ENCODE measurements at regions not wholly inside any gene's neighbourhood (a gene's known extent, or its start where the extent isn't known, plus 50 kb on each side); places are given as distances from the start of the nearest gene placed in this dataset.

DNA sequence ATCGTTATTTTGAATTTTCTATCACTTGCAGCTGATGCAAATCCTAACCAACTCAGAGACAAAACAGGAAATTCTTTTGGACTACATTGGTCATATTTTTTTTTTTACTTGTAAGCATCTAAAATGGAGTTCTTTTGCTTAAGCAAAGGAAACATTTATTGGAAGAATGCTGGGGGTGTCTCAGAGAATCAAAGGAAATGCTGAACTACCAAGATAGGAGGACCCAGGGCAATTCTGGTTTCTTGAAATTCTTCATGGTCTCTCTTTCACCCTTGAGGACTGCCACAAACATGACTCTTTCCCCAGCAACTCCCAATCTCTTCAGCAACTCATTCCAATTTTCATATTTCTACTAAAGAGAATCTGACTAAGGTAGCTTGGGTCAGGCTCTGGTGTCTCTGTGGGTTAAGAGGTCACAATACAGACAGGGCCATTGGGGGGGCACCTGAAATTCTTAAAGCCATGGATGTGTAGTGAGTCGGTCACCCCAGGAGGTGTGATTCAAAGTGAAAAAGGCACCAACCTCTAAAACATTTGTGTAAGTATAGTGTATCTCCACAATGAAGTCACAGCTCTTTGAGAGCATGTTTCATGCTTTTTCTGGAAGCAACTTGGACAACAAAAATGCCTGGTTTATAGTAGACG is 171.1 kb upstream of the FGGY start:
- no peak overlapping the region for H2BK120ac ChIP-seq (ENCODE audit: low read depth, low read length)
- no peak overlapping the region for H2BK5ac ChIP-seq (ENCODE audit: low read length)
- no peaks in the 10 kb centered on the region for H3K27me3 ChIP-seq (ENCODE audit: insufficient read depth, low read length, poor library complexity)
- H4K5ac ChIP-seq (ENCODE audit: low read length), result no peak overlapping the region
- no peak overlapping the region for H3K4me3 ChIP-seq (ENCODE audit: low read length)
- H3K4me2 ChIP-seq (ENCODE audit: low read length), result no peak overlapping the region
- H3K23ac ChIP-seq (ENCODE audit: low read length), result no peak overlapping the region
- WGBS (ENCODE audit: extremely low coverage, insufficient coverage, low lambda C conversion rate), result no CpG with 5 or more reads among the region's 3 CpGs
- H2AK5ac ChIP-seq (ENCODE audit: low read length), result no peak overlapping the region
- H3K27ac ChIP-seq (ENCODE audit: low read depth, low read length), result no peak overlapping the region
- no peak overlapping the region for H2BK15ac ChIP-seq (replicated peaks; ENCODE audit: low read depth)
- no peak overlapping the region for H3K18ac ChIP-seq (ENCODE audit: low read length)
- H3K36me3 ChIP-seq (ENCODE audit: control insufficient read depth, insufficient read depth, low read length), result no peaks in the 10 kb centered on the region
- no peaks in the 10 kb centered on the region for H3K79me1 ChIP-seq (ENCODE audit: low read length)
- no peak for DNase-seq
- no peaks in the 10 kb centered on the region for H3K79me2 ChIP-seq (ENCODE audit: control insufficient read depth, insufficient read depth, low read length)
- no peak overlapping the region for H3K4ac ChIP-seq (ENCODE audit: low read depth, low read length)
- H4K8ac ChIP-seq (ENCODE audit: low read depth, low read length), result no peak overlapping the region
- H3K9ac ChIP-seq (ENCODE audit: low read length), result no peak overlapping the region
- peaks cover 3% of the 10 kb centered on the region for H3K4me1 ChIP-seq (ENCODE audit: control insufficient read depth, low read depth, low read length)
- no peak overlapping the region for H3K56ac ChIP-seq (ENCODE audit: low read length)

DNA sequence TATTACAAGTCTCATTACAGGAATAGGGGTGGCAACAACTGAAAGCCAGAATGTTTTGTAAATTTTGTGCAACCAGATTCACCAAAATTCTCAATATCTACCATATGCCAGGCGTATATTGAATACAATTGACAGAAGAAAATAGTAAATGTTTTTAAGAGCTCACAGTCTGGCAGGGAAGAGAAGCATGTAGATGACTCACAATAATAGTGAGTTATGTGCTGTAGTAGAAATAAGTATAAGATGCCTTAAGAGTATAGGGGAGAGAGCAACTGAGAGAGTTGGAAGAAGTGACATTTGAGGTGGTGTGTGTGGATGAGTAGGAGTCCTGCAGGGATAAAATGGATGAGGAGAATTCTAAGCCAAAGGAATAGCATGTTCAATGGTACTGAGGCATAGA is 170.5 kb upstream of the FGGY start:
- Histone ChIP-seq H3K23ac (ENCODE audit: low read length) (no peak overlapping the region), H2BK120ac (ENCODE audit: low read depth, low read length) (no peak overlapping the region), H4K5ac (ENCODE audit: low read length) (no peak overlapping the region), H3K79me2 (ENCODE audit: control insufficient read depth, insufficient read depth, low read length) (no peaks in the 10 kb centered on the region), H4K8ac (ENCODE audit: low read depth, low read length) (no peak overlapping the region), H2AK5ac (ENCODE audit: low read length) (no peak overlapping the region), H3K4me3 (ENCODE audit: low read length) (no peak overlapping the region), H3K4me1 (ENCODE audit: control insufficient read depth, low read depth, low read length) (peaks cover 3% of the 10 kb centered on the region), H3K18ac (ENCODE audit: low read length) (no peak overlapping the region), H3K27ac (ENCODE audit: low read depth, low read length) (no peak overlapping the region), H2BK15ac (replicated peaks; ENCODE audit: low read depth) (no peak overlapping the region), H3K36me3 (ENCODE audit: control insufficient read depth, insufficient read depth, low read length) (no peaks in the 10 kb centered on the region), H3K79me1 (ENCODE audit: low read length) (no peaks in the 10 kb centered on the region), H3K56ac (ENCODE audit: low read length) (no peak overlapping the region), H3K4me2 (ENCODE audit: low read length) (no peak overlapping the region), H3K27me3 (ENCODE audit: insufficient read depth, low read length, poor library complexity) (no peaks in the 10 kb centered on the region), H2BK5ac (ENCODE audit: low read length) (no peak overlapping the region), H3K4ac (ENCODE audit: low read depth, low read length) (no peak overlapping the region), H3K9ac (ENCODE audit: low read length) (no peak overlapping the region)
- DNase-seq, result no peak
- WGBS (ENCODE audit: extremely low coverage, insufficient coverage, low lambda C conversion rate), result no CpG with 5 or more reads among the region's 1 CpG

GRCh38 chr1:59128239-59128736 is 168.6 kb upstream of the FGGY start:
- no peak overlapping the region for H3K56ac ChIP-seq (ENCODE audit: low read length)
- H2BK120ac ChIP-seq (ENCODE audit: low read depth, low read length), result no peak overlapping the region
- H3K27me3 ChIP-seq (ENCODE audit: insufficient read depth, low read length, poor library complexity), result no peaks in the 10 kb centered on the region
- H3K4me2 ChIP-seq (ENCODE audit: low read length), result no peak overlapping the region
- no peak overlapping the region for H4K8ac ChIP-seq (ENCODE audit: low read depth, low read length)
- no peaks in the 10 kb centered on the region for H3K36me3 ChIP-seq (ENCODE audit: control insufficient read depth, insufficient read depth, low read length)
- no peak overlapping the region for H3K9ac ChIP-seq (ENCODE audit: low read length)
- H4K5ac ChIP-seq (ENCODE audit: low read length), result no peak overlapping the region
- no peak overlapping the region for H3K27ac ChIP-seq (ENCODE audit: low read depth, low read length)
- no peak overlapping the region for H3K23ac ChIP-seq (ENCODE audit: low read length)
- no peak overlapping the region for H3K4me3 ChIP-seq (ENCODE audit: low read length)
- peaks cover 3% of the 10 kb centered on the region for H3K4me1 ChIP-seq (ENCODE audit: control insufficient read depth, low read depth, low read length)
- DNase-seq, result no peak
- no peaks in the 10 kb centered on the region for H3K79me1 ChIP-seq (ENCODE audit: low read length)
- H3K79me2 ChIP-seq (ENCODE audit: control insufficient read depth, insufficient read depth, low read length), result no peaks in the 10 kb centered on the region
- H3K18ac ChIP-seq (ENCODE audit: low read length), result no peak overlapping the region
- no peak overlapping the region for H3K4ac ChIP-seq (ENCODE audit: low read depth, low read length)
- H2BK15ac ChIP-seq (replicated peaks; ENCODE audit: low read depth), result no peak overlapping the region
- no peak overlapping the region for H2AK5ac ChIP-seq (ENCODE audit: low read length)
- no CpG with 5 or more reads among the region's 1 CpG for WGBS (ENCODE audit: extremely low coverage, insufficient coverage, low lambda C conversion rate)
- no peak overlapping the region for H2BK5ac ChIP-seq (ENCODE audit: low read length)

- H3K79me2 ChIP-seq (ENCODE audit: control insufficient read depth, insufficient read depth, low read length), result no peaks in the 10 kb centered on the region
- no peak overlapping the region for H4K5ac ChIP-seq (ENCODE audit: low read length)
- no peak overlapping the region for H4K8ac ChIP-seq (ENCODE audit: low read depth, low read length)
- H3K79me1 ChIP-seq (ENCODE audit: low read length), result no peaks in the 10 kb centered on the region
- no peak overlapping the region for H3K27ac ChIP-seq (ENCODE audit: low read depth, low read length)
- no peak overlapping the region for H3K4ac ChIP-seq (ENCODE audit: low read depth, low read length)
- H3K4me1 ChIP-seq (ENCODE audit: control insufficient read depth, low read depth, low read length), result peaks cover 3% of the 10 kb centered on the region
- no peaks in the 10 kb centered on the region for H3K36me3 ChIP-seq (ENCODE audit: control insufficient read depth, insufficient read depth, low read length)
- no peak overlapping the region for H2BK120ac ChIP-seq (ENCODE audit: low read depth, low read length)
- H3K9ac ChIP-seq (ENCODE audit: low read length), result no peak overlapping the region
- H3K27me3 ChIP-seq (ENCODE audit: insufficient read depth, low read length, poor library complexity), result no peaks in the 10 kb centered on the region
- H3K4me3 ChIP-seq (ENCODE audit: low read length), result no peak overlapping the region
- no peak overlapping the region for H2BK5ac ChIP-seq (ENCODE audit: low read length)
- WGBS (ENCODE audit: extremely low coverage, insufficient coverage, low lambda C conversion rate), result no CpG with 5 or more reads among the region's 4 CpGs
- H3K18ac ChIP-seq (ENCODE audit: low read length), result no peak overlapping the region
- DNase-seq, result peak; percentile 57
- H3K23ac ChIP-seq (ENCODE audit: low read length), result no peak overlapping the region
- no peak overlapping the region for H3K56ac ChIP-seq (ENCODE audit: low read length)
- H3K4me2 ChIP-seq (ENCODE audit: low read length), result no peak overlapping the region
- H2AK5ac ChIP-seq (ENCODE audit: low read length), result no peak overlapping the region
- H2BK15ac ChIP-seq (replicated peaks; ENCODE audit: low read depth), result no peak overlapping the region
Measured at GRCh38 chr1:59128784-59129227, 168.1 kb upstream of the FGGY start.

DNA sequence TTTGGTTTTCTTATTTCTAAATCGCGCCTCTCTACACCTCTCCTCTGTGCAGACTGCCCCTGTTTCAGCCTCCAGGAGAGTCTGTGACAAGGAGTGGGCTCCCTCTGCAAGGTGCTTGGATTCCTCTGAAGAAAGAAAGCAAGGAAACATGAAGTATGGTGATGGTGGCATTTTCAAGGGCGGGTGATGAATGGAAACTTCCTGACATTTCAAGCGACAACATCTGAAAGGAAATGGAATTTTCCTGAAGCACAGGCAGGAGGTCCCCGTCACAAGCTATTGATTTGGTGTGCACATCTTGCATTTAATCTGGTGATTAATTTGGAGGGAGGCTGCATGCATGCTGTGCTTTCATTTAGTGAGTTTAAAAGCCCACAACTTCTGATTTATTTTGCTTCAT is 164.6 kb upstream of the FGGY start:
- H3K18ac ChIP-seq (ENCODE audit: low read length), result peak overlapping the region; percentile 57

GRCh38 chr1:59133997-59134396 is 162.9 kb upstream of the FGGY start:
- H2BK120ac ChIP-seq (ENCODE audit: low read depth, low read length), result no peak overlapping the region
- no peak for DNase-seq
- H2BK5ac ChIP-seq (ENCODE audit: low read length), result no peak overlapping the region
- H2BK15ac ChIP-seq (replicated peaks; ENCODE audit: low read depth), result no peak overlapping the region
- peaks cover under 1% of the 10 kb centered on the region for H3K4me1 ChIP-seq (ENCODE audit: control insufficient read depth, low read depth, low read length)
- H3K9ac ChIP-seq (ENCODE audit: low read length), result no peak overlapping the region
- no peak overlapping the region for H3K18ac ChIP-seq (ENCODE audit: low read length)
- no peaks in the 10 kb centered on the region for H3K79me2 ChIP-seq (ENCODE audit: control insufficient read depth, insufficient read depth, low read length)
- H3K36me3 ChIP-seq (ENCODE audit: control insufficient read depth, insufficient read depth, low read length), result no peaks in the 10 kb centered on the region
- no peaks in the 10 kb centered on the region for H3K79me1 ChIP-seq (ENCODE audit: low read length)
- H3K4me3 ChIP-seq (ENCODE audit: low read length), result no peak overlapping the region
- no peak overlapping the region for H3K4me2 ChIP-seq (ENCODE audit: low read length)
- no peak overlapping the region for H4K5ac ChIP-seq (ENCODE audit: low read length)
- no CpG with 5 or more reads among the region's 1 CpG for WGBS (ENCODE audit: extremely low coverage, insufficient coverage, low lambda C conversion rate)
- no peak overlapping the region for H3K4ac ChIP-seq (ENCODE audit: low read depth, low read length)
- no peak overlapping the region for H3K27ac ChIP-seq (ENCODE audit: low read depth, low read length)
- no peaks in the 10 kb centered on the region for H3K27me3 ChIP-seq (ENCODE audit: insufficient read depth, low read length, poor library complexity)
- no peak overlapping the region for H4K8ac ChIP-seq (ENCODE audit: low read depth, low read length)
- H3K23ac ChIP-seq (ENCODE audit: low read length), result no peak overlapping the region
- H2AK5ac ChIP-seq (ENCODE audit: low read length), result no peak overlapping the region
- H3K56ac ChIP-seq (ENCODE audit: low read length), result no peak overlapping the region

More for the DNA sequence above, 164.6 kb upstream of the FGGY start:
- no peak for DNase-seq
- Histone ChIP-seq H2BK15ac (replicated peaks; ENCODE audit: low read depth) (no peak overlapping the region), H3K36me3 (ENCODE audit: control insufficient read depth, insufficient read depth, low read length) (no peaks in the 10 kb centered on the region), H3K4me2 (ENCODE audit: low read length) (no peak overlapping the region), H4K8ac (ENCODE audit: low read depth, low read length) (no peak overlapping the region), H2BK5ac (ENCODE audit: low read length) (no peak overlapping the region), H3K79me1 (ENCODE audit: low read length) (no peaks in the 10 kb centered on the region), H3K4me1 (ENCODE audit: control insufficient read depth, low read depth, low read length) (peaks cover 3% of the 10 kb centered on the region), H2AK5ac (ENCODE audit: low read length) (no peak overlapping the region), H3K56ac (ENCODE audit: low read length) (no peak overlapping the region), H3K4me3 (ENCODE audit: low read length) (no peak overlapping the region), H3K27me3 (ENCODE audit: insufficient read depth, low read length, poor library complexity) (no peaks in the 10 kb centered on the region), H3K4ac (ENCODE audit: low read depth, low read length) (peak overlapping the region; percentile 21), H3K9ac (ENCODE audit: low read length) (no peak overlapping the region), H3K79me2 (ENCODE audit: control insufficient read depth, insufficient read depth, low read length) (no peaks in the 10 kb centered on the region), H3K27ac (ENCODE audit: low read depth, low read length) (no peak overlapping the region), H2BK120ac (ENCODE audit: low read depth, low read length) (no peak overlapping the region), H4K5ac (ENCODE audit: low read length) (no peak overlapping the region), H3K23ac (ENCODE audit: low read length) (no peak overlapping the region)
- WGBS (ENCODE audit: extremely low coverage, insufficient coverage, low lambda C conversion rate), result no CpG with 5 or more reads among the region's 5 CpGs

Data from mesendoderm (in vitro differentiated cells).